D721Med (cell line): ENCODE measurements at regions not wholly inside any gene's neighbourhood (a gene's known extent, or its start where the extent isn't known, plus 50 kb on each side); places are given as distances from the start of the nearest gene placed in this dataset.
A peak's percentile ranks its signal among the peaks of the same experiment; 100 is the strongest.

Experiments
- DNase-seq: peaks from one replicate; pipeline ENCODE4 v3.0.0; 2011; ENCODE audit warnings: low spot score; ENCODE audit not compliant: insufficient read length
- FAIRE-seq: peaks from 2 replicates; lab custom pipeline; 2011; peaks lifted over from hg19 to GRCh38; lab: Jason Lieb, UNC
- TF ChIP-seq, protein P1 (sequence below): IDR thresholded peaks from 2 replicates; pipeline ENCODE4 v1.5.1; 2012; ENCODE audit warnings: mild to moderate bottlenecking, control low read depth; ENCODE audit not compliant: insufficient read depth; ENCODE audit errors: missing control alignments

DNA sequence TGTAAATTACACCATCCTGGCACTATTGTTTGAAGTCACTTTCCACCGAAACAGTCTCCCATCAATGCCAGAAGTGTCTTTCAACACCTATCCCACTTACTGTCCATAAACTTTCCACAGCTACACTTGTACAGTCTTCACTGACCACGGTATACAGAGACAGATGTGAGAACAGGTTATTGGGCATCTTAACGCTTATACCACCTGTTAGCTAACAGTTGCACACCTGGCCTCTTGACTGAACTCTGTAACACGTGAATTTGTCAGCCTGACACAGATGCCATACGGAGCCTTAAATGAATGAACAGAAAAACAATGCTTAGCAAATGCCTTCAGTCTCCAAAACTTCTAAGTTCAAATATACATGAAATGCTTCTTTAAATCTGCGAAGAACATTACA lies 440.5 kb downstream of the SHQ1 start:
- TF ChIP-seq, protein P1, sequence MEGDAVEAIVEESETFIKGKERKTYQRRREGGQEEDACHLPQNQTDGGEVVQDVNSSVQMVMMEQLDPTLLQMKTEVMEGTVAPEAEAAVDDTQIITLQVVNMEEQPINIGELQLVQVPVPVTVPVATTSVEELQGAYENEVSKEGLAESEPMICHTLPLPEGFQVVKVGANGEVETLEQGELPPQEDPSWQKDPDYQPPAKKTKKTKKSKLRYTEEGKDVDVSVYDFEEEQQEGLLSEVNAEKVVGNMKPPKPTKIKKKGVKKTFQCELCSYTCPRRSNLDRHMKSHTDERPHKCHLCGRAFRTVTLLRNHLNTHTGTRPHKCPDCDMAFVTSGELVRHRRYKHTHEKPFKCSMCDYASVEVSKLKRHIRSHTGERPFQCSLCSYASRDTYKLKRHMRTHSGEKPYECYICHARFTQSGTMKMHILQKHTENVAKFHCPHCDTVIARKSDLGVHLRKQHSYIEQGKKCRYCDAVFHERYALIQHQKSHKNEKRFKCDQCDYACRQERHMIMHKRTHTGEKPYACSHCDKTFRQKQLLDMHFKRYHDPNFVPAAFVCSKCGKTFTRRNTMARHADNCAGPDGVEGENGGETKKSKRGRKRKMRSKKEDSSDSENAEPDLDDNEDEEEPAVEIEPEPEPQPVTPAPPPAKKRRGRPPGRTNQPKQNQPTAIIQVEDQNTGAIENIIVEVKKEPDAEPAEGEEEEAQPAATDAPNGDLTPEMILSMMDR: no peak
- no peak for DNase-seq
- FAIRE-seq: no peak

DNA sequence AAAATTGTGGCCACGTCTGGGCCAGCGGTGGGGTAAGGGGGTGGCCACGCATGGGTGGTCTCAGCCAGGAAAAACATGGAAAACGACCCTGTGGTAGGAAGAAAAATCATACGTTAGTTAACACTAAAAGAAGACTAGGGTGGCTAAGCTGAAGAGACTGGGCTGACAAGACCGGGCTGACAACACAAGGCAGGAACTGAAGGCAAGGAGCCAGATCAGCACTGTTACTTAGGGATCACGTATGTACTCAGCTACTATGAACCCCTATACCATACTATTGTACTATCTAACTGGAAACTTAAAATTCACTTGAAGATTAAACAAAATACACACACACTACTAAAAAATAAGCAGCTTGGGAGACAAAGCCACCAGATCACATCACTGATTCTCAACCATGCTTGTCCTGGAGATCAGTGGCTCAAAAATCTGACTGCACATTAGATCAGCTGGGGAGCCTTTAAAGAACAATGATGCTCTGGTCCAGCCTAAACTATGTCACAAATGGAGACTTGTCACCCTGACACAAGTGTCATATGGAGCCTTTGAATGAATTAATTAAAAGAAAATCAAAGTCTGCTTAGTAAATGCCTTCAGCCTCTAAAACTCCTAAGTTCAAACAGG lies 442.2 kb downstream of the SHQ1 start:
- peak; percentile 41 for FAIRE-seq

DNA sequence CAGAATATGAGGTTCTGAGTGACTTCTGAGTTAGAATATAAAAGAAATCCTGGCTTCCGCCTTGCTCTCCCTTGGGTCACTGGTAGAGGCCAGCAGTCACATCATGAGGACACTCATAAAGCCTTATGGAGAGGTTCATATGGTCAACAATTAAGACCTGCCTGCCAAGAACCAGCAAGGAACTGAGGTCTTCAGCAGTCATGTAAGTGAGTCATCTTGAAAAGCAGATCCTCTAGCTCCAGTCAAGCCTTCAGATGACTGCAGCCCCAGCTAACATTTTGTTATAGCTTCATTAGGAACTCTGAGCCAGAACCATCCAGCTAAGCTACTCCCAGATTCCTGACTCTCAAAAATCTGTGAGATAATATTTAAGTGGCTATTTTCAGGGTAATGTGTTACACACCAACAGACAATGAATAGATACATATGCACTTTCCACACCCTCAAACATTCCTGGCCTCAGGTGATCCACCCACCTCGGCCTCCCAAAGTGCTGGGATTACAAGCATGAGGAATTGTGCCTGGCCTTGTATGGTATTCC lies 447.2 kb downstream of the SHQ1 start:
- TF ChIP-seq, protein P1: no peak
- no peak for DNase-seq
- no peak for FAIRE-seq

More for the DNA sequence above, 442.2 kb downstream of the SHQ1 start:
- TF ChIP-seq, protein P1: no peak
- DNase-seq: no peak

DNA sequence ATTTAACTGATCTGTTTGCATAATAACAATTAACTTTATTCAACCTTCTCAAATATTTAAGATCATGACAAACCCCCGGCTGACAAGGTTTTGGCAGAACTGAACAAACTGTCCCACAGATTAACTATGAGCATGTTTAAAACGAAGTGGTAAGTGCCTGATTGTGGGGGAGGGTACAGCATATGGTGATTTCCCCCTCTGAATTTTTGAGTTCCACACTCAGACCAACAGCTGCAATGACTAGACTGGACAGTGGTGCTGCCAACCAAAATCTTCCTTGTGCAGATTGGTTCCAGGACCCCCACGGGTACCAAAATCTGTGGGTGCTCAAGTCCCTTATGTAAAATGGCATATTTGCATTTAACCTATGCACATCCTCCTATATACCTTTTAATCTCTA lies 449.5 kb downstream of the SHQ1 start:
- DNase-seq: no peak
- TF ChIP-seq, protein P1: no peak
- FAIRE-seq: no peak

DNA sequence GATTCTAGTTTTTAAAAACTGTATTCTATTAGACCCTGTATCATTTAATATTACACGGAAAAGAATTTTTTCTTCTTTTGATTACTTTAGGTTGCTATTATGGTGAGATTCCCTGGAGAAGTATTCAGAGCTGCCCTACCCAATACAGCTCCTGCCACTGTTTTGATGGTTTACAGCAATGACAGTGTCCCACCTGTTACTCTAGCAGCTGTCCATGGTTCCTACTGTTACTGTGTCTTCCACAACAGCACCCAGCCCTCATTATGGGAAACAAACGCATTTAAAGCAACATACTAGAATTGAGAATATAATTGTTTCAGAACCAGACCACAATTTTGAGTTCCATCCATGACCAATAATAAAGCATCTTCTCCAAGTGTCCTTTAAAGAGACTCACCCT lies 450.7 kb downstream of the SHQ1 start:
- TF ChIP-seq, protein P1: no peak
- no peak for DNase-seq
- FAIRE-seq: no peak

DNA sequence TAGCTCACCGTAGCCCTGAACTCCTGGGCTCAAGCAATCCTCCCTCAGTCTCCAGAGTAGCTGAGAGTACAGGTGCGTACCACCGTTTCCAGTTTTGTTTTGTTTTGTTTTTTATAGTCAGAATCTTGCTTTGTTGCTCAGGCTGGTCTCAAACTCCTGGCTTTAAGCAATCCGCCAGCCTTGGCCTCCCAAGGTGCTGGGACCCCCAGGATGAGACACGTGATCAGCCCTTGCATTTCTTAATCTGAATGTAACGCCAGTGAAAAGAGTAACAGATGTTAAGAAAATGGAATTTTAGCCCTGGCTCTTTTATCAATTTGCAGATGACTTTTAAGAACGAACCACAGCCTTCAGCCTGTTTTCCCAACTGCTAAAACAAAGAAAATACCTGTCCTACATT lies 451.3 kb downstream of the SHQ1 start:
- FAIRE-seq (no peak), DNase-seq (no peak)
- TF ChIP-seq, protein P1: no peak

DNA sequence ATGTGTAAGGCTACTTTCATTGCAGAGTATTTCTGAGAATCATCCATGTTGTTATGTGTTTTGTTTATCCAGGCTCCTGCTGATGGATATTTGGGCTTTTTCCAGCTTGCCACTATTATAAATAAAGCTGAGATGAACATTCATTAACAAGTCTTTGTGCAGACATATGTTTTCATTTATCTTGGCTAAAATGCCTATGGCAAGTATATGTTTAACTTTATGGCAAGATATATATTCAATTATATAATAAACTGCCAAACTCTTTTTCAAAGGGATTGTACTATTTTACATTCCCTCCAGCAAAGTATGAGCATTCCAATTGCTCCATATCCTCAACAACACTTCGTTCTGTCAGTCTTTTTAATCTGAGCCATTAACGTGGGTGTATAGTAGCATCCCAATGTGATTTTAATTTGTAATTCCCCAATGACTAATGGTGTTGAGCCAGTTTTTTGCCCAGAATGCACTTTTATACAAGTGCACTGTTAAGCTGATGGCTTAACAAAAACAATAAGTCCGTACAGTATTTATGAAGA lies 452.4 kb downstream of the SHQ1 start:
- FAIRE-seq (no peak), DNase-seq (no peak)
- TF ChIP-seq, protein P1: no peak
